GM18498 (cell line): ENCODE measurements at regions not wholly inside any gene's neighbourhood (a gene's known extent, or its start where the extent isn't known, plus 50 kb on each side); places are given as distances from the start of the nearest gene placed in this dataset.
"Not testable (repeated sequence)": the region's sequence is repeated elsewhere in the genome, so short reads cannot be mapped to it uniquely, and the experiment has no call there.

Source experiments
- ATAC-seq: cut with Tn5 transposase; IDR thresholded peaks from one replicate; pipeline ENCODE4 v1.9.1; 2021; ENCODE audit warnings: mild to moderate bottlenecking, moderate library complexity; ENCODE audit not compliant: unreplicated experiment

- no peak for ATAC-seq
Observed at GRCh38 chr6:169019727-169020491, 233.7 kb downstream of the THBS2 start.

GRCh38 chr6:169019111-169019510 lies 234.5 kb downstream of the THBS2 start:
- ATAC-seq = no peak

GRCh38 chr6:169016758-169017157 lies 236.9 kb downstream of the THBS2 start:
- no peak for ATAC-seq

- no peak for ATAC-seq
Observed at GRCh38 chr6:169014211-169015197, 239.1 kb downstream of the THBS2 start.

- no peak for ATAC-seq
Observed at GRCh38 chr6:169009628-169010027, 244.0 kb downstream of the THBS2 start.

GRCh38 chr6:169008641-169009257 lies 244.9 kb downstream of the THBS2 start:
- no peak for ATAC-seq

- no peak for ATAC-seq
Observed at GRCh38 chr6:169005166-169005565, 248.5 kb downstream of the THBS2 start.

- ATAC-seq = no peak
Observed at GRCh38 chr6:169000022-169000421, 253.6 kb downstream of the THBS2 start.

GRCh38 chr6:168999392-168999791 lies 254.3 kb downstream of the THBS2 start:
- ATAC-seq = no peak

- no peak for ATAC-seq
Observed at GRCh38 chr6:168996356-168996625, 257.4 kb downstream of the THBS2 start.

GRCh38 chr6:168995526-168996355 lies 257.9 kb downstream of the THBS2 start:
- no peak for ATAC-seq

- no peak for ATAC-seq
Observed at GRCh38 chr6:168994956-168995355, 258.7 kb downstream of the THBS2 start.

- ATAC-seq = no peak
Observed at GRCh38 chr6:168992446-168993144, 261.1 kb downstream of the THBS2 start.

GRCh38 chr6:168991695-168992094 lies 262.0 kb downstream of the THBS2 start:
- not testable (repeated sequence) for ATAC-seq

GRCh38 chr6:168990019-168990751 lies 263.5 kb downstream of the THBS2 start:
- no peak for ATAC-seq

- ATAC-seq = no peak
Observed at GRCh38 chr6:168989421-168989820, 264.2 kb downstream of the THBS2 start.

- no peak for ATAC-seq
Observed at GRCh38 chr6:168988801-168989200, 264.8 kb downstream of the THBS2 start.

GRCh38 chr6:168988280-168988679 lies 265.4 kb downstream of the THBS2 start:
- no peak for ATAC-seq

GRCh38 chr6:168985705-168986104 lies 267.9 kb downstream of the THBS2 start:
- ATAC-seq = no peak
